Epithelial cell of proximal tubule (primary cell): ENCODE measurements at regions not wholly inside any gene's neighbourhood (a gene's known extent, or its start where the extent isn't known, plus 50 kb on each side); places are given as distances from the start of the nearest gene placed in this dataset.
"Not testable (repeated sequence)": the region's sequence is repeated elsewhere in the genome, so short reads cannot be mapped to it uniquely, and the experiment has no call there.

Experiments used
- DNase-seq: peaks from one replicate; pipeline ENCODE4 v3.0.0-alpha.2; 2011; ENCODE audit warnings: low read depth
- H3K4me3 ChIP-seq: 2 replicates; pipeline ENCODE4 v1.5.1; 2011; ENCODE audit warnings: low read depth, mild to moderate bottlenecking, low read length
- CTCF ChIP-seq: conservative IDR thresholded peaks from 2 replicates; pipeline ENCODE4 v1.5.1; 2012; ENCODE audit warnings: low read depth, mild to moderate bottlenecking, low read length

GRCh38 chr21:33967086-33967571, 51.5 kb upstream of the ATP5PO start:
- TF ChIP-seq CTCF = no peak
- H3K4me3 ChIP-seq = no peak overlapping the region
- DNase-seq = no peak

- no peak for TF ChIP-seq CTCF
- no peak for DNase-seq
Measured at GRCh38 chr21:33966324-33966949, 50.8 kb upstream of the ATP5PO start.

GRCh38 chr21:33965662-33966061, 50.1 kb upstream of the ATP5PO start:
- not testable (repeated sequence) for DNase-seq, H3K4me3 ChIP-seq

More at GRCh38 chr21:33966324-33966949, 50.8 kb upstream of the ATP5PO start:
- no peak overlapping the region for H3K4me3 ChIP-seq
